Panc1 (cell line): ENCODE measurements at regions not wholly inside any gene's neighbourhood (a gene's known extent, or its start where the extent isn't known, plus 50 kb on each side); places are given as distances from the start of the nearest gene placed in this dataset.

Source experiments
- TF ChIP-seq, protein P1 (sequence below): fragments of 450-650 bp; IDR thresholded peaks from 2 replicates; pipeline ENCODE4 v1.5.1; 2017; ENCODE audit warnings: mild to moderate bottlenecking
- TF ChIP-seq, protein P2 (sequence below), 2 experiments: IDR thresholded peaks; 2 replicates each; pipeline ENCODE4 v1.6.1; 2011 to 2012; ENCODE audit warnings: low read depth in 2 of 2, control low read depth in 1 of 2, low read length in 1 of 2, mild to moderate bottlenecking in 1 of 2, moderate library complexity in 1 of 2; ENCODE audit not compliant: insufficient read depth in 1 of 2

- TF ChIP-seq, protein P1, sequence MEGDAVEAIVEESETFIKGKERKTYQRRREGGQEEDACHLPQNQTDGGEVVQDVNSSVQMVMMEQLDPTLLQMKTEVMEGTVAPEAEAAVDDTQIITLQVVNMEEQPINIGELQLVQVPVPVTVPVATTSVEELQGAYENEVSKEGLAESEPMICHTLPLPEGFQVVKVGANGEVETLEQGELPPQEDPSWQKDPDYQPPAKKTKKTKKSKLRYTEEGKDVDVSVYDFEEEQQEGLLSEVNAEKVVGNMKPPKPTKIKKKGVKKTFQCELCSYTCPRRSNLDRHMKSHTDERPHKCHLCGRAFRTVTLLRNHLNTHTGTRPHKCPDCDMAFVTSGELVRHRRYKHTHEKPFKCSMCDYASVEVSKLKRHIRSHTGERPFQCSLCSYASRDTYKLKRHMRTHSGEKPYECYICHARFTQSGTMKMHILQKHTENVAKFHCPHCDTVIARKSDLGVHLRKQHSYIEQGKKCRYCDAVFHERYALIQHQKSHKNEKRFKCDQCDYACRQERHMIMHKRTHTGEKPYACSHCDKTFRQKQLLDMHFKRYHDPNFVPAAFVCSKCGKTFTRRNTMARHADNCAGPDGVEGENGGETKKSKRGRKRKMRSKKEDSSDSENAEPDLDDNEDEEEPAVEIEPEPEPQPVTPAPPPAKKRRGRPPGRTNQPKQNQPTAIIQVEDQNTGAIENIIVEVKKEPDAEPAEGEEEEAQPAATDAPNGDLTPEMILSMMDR, result no peak
- TF ChIP-seq, protein P2, sequence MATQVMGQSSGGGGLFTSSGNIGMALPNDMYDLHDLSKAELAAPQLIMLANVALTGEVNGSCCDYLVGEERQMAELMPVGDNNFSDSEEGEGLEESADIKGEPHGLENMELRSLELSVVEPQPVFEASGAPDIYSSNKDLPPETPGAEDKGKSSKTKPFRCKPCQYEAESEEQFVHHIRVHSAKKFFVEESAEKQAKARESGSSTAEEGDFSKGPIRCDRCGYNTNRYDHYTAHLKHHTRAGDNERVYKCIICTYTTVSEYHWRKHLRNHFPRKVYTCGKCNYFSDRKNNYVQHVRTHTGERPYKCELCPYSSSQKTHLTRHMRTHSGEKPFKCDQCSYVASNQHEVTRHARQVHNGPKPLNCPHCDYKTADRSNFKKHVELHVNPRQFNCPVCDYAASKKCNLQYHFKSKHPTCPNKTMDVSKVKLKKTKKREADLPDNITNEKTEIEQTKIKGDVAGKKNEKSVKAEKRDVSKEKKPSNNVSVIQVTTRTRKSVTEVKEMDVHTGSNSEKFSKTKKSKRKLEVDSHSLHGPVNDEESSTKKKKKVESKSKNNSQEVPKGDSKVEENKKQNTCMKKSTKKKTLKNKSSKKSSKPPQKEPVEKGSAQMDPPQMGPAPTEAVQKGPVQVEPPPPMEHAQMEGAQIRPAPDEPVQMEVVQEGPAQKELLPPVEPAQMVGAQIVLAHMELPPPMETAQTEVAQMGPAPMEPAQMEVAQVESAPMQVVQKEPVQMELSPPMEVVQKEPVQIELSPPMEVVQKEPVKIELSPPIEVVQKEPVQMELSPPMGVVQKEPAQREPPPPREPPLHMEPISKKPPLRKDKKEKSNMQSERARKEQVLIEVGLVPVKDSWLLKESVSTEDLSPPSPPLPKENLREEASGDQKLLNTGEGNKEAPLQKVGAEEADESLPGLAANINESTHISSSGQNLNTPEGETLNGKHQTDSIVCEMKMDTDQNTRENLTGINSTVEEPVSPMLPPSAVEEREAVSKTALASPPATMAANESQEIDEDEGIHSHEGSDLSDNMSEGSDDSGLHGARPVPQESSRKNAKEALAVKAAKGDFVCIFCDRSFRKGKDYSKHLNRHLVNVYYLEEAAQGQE (IDR thresholded peaks at IDR 0.05; ENCODE audit: insufficient read depth in 1 of 2, low read depth in 2 of 2, low read length in 1 of 2), result no peak
Observed at GRCh38 chr16:50480206-50480605, 68.0 kb upstream of the NKD1 start.
